ENCODE measurements at regions not wholly inside any gene's neighbourhood (a gene's known extent, or its start where the extent isn't known, plus 50 kb on each side); places are given as distances from the start of the nearest gene placed in this dataset.

DNA sequence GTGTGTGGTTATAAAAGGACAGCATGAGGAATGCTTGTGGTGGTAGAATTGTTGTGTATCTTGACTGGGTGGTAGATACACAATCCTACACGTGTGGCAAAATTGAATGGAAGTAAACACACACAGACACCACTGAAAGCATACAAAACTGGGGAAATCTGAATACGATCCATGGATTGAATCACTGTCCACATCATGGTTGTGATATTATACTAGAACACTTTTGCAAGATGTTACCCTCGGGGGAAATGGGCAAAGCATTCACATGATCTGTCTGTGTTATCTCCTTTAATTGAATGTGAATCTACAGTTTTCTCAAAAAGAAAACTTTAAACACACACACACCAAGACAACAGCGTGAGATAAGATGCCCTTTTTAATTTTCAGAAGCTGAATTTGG, 165.2 kb upstream of the CELF2 start:
- Histone ChIP-seq H3K9ac (ENCODE audit: low read length) (no peak overlapping the region), H2AFZ (ENCODE audit: low read depth, low read length, poor library complexity, severe bottlenecking) (no peak overlapping the region), H4K20me1 (ENCODE audit: insufficient read depth) (no peaks in the 10 kb centered on the region), H3K4me2 (ENCODE audit: low read length) (no peak overlapping the region), H3K4me3 (replicated peaks in 1 of 2; ENCODE audit: low read depth in 1 of 2, low read length in 2 of 2) (no peak overlapping the region), H3K27ac (ENCODE audit: low read depth, low read length) (no peak overlapping the region), H3K9me2 (ENCODE audit: insufficient read depth) (no peaks in the 10 kb centered on the region), H3K79me2 (ENCODE audit: insufficient read depth, low read length) (no peaks in the 10 kb centered on the region), H3K9me3 (ENCODE audit: control insufficient read depth in 1 of 2, insufficient read depth in 1 of 2, low read depth in 1 of 2, low read length in 2 of 2) (peaks cover 14 to 27% of the 10 kb centered on the region in 2 experiments; a peak in 2 of 4 replicates), H3K27me3 (ENCODE audit: insufficient read depth, low read length) (no peaks in the 10 kb centered on the region), H3K36me3 (ENCODE audit: control insufficient read depth in 1 of 2, insufficient read depth in 2 of 2, low read length in 2 of 2) (no peaks in the 10 kb centered on the region), H3K4me1 (ENCODE audit: control insufficient read depth in 1 of 2, insufficient read depth in 2 of 2, low read length in 2 of 2) (no peaks in the 10 kb centered on the region)
- DNase-seq (ENCODE audit: low read depth, low spot score) (no peak), ATAC-seq (no peak)
- BruUV-seq (replicated peaks) = no TSS peak
- ChIA-PET RAD21 (ENCODE audit: low non-redundant PET in 1 of 2, low total read pairs in 2 of 2, uncharacterized antibody in 2 of 2, unreplicated experiment in 2 of 2) (no interaction called here), POLR2A (no interaction called here), CTCF (no interaction called here)
- TF ChIP-seq POLR2A (IDR thresholded peaks at IDR 0.05; ENCODE audit: borderline replicate concordance, extremely low read depth, insufficient read depth, insufficient read length) (no peak), EGR1 (IDR thresholded peaks at IDR 0.05; ENCODE audit: low read depth) (no peak), EZH2phosphoT487 (IDR thresholded peaks at IDR 0.05; ENCODE audit: borderline replicate concordance) (no peak), SRF (IDR thresholded peaks at IDR 0.05; ENCODE audit: low read depth) (no peak), CEBPB (IDR thresholded peaks at IDR 0.05; ENCODE audit: low read depth) (no peak), TCF7L2 (IDR thresholded peaks at IDR 0.05; ENCODE audit: borderline replicate concordance, extremely low read depth, insufficient read depth, insufficient read length) (no peak), ELF1 (IDR thresholded peaks at IDR 0.05; ENCODE audit: borderline replicate concordance, low read depth) (no peak), POLR2AphosphoS5 (IDR thresholded peaks at IDR 0.05; ENCODE audit: low read depth, low read length) (no peak), ZFX (IDR thresholded peaks at IDR 0.05) (no peak), ZNF274 (IDR thresholded peaks at IDR 0.05; ENCODE audit: low read depth, low read length) (no peak), SIN3A (IDR thresholded peaks at IDR 0.05; ENCODE audit: low read depth) (no peak), CBX3 (IDR thresholded peaks at IDR 0.05; ENCODE audit: low read depth) (no peak), JUND (IDR thresholded peaks at IDR 0.05) (no peak), SP1 (IDR thresholded peaks at IDR 0.05; ENCODE audit: low read depth) (no peak), RAD21 (IDR thresholded peaks at IDR 0.05; ENCODE audit: low read depth) (no peak), EZH2 (IDR thresholded peaks at IDR 0.05) (no peak)
- TF ChIP-seq, protein P1, sequence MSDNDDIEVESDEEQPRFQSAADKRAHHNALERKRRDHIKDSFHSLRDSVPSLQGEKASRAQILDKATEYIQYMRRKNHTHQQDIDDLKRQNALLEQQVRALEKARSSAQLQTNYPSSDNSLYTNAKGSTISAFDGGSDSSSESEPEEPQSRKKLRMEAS (IDR thresholded peaks at IDR 0.05) = no peak
- TF ChIP-seq, protein P2, sequence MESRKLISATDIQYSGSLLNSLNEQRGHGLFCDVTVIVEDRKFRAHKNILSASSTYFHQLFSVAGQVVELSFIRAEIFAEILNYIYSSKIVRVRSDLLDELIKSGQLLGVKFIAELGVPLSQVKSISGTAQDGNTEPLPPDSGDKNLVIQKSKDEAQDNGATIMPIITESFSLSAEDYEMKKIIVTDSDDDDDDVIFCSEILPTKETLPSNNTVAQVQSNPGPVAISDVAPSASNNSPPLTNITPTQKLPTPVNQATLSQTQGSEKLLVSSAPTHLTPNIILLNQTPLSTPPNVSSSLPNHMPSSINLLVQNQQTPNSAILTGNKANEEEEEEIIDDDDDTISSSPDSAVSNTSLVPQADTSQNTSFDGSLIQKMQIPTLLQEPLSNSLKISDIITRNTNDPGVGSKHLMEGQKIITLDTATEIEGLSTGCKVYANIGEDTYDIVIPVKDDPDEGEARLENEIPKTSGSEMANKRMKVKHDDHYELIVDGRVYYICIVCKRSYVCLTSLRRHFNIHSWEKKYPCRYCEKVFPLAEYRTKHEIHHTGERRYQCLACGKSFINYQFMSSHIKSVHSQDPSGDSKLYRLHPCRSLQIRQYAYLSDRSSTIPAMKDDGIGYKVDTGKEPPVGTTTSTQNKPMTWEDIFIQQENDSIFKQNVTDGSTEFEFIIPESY (IDR thresholded peaks at IDR 0.05; ENCODE audit: extremely low read depth, insufficient replicate concordance, low read length) = no peak
- TF ChIP-seq, protein P3, sequence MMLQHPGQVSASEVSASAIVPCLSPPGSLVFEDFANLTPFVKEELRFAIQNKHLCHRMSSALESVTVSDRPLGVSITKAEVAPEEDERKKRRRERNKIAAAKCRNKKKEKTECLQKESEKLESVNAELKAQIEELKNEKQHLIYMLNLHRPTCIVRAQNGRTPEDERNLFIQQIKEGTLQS (IDR thresholded peaks at IDR 0.05) = no peak
- TF ChIP-seq, protein P4, sequence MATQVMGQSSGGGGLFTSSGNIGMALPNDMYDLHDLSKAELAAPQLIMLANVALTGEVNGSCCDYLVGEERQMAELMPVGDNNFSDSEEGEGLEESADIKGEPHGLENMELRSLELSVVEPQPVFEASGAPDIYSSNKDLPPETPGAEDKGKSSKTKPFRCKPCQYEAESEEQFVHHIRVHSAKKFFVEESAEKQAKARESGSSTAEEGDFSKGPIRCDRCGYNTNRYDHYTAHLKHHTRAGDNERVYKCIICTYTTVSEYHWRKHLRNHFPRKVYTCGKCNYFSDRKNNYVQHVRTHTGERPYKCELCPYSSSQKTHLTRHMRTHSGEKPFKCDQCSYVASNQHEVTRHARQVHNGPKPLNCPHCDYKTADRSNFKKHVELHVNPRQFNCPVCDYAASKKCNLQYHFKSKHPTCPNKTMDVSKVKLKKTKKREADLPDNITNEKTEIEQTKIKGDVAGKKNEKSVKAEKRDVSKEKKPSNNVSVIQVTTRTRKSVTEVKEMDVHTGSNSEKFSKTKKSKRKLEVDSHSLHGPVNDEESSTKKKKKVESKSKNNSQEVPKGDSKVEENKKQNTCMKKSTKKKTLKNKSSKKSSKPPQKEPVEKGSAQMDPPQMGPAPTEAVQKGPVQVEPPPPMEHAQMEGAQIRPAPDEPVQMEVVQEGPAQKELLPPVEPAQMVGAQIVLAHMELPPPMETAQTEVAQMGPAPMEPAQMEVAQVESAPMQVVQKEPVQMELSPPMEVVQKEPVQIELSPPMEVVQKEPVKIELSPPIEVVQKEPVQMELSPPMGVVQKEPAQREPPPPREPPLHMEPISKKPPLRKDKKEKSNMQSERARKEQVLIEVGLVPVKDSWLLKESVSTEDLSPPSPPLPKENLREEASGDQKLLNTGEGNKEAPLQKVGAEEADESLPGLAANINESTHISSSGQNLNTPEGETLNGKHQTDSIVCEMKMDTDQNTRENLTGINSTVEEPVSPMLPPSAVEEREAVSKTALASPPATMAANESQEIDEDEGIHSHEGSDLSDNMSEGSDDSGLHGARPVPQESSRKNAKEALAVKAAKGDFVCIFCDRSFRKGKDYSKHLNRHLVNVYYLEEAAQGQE (IDR thresholded peaks at IDR 0.05; ENCODE audit: low read depth) = no peak
- intact Hi-C loops (cut with micrococcal nuclease) = no loop called here

Data from HCT116 (cell line).